ENCODE measurements at regions not wholly inside any gene's neighbourhood (a gene's known extent, or its start where the extent isn't known, plus 50 kb on each side); places are given as distances from the start of the nearest gene placed in this dataset.

DNA sequence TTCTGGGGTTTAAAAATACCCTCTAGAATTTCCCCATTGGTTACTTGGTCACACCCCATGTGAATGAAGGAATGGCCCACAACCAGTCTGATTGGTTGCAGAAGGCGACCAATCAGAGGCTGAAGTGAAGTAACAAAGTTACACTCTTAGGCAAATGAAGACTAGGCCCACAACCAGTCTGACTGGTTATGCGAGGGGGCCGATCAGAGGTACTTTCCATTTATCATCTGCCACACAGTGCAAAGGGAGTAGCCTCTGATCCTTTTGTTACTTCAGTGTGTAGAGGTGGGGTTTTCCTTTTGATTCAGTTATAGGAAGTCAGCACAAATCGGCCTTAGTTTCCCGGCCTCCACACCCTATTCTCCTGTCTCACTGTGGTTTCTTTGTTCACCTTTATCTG is 61.2 kb upstream of the SGK1 start:
- peak; percentile 74 for DNase-seq

DNA sequence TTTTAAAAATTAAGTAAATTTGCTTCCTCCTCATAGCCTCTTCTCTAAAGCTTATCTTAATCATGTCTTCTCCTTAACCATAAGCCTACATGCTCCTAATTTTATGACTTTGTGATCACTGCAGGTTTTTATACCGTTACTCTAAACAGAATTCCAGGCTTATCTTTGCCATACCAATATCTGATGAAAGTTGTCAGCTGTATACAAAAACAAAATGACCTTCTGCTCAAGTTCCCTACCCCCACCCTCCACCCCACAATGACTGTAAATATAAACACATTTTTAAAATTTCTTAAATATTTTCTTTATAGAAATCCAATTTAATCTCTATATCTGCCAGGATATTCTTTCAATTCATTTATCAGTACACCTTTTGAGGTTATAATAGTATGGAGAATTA is 60.5 kb upstream of the SGK1 start:
- no peak for DNase-seq

DNA sequence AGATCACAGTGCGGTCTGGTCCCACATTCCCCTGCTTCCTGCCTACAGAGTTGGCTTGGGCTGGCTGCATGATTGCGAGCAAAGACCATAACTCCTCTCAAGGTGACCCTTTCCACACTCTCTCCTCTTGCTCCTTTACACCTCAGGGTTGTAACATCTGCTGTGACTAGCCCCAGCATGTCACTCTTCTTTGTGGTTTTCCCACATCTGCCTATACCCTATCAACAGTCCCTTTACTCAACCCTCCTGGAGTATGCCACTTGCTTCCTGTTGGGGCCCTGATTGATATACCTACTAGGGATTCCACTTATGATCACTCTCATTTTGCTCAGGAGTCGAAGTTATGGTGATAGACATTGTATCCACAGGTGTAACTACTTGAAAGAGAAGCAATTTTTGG is 58.9 kb upstream of the SGK1 start:
- no peak for DNase-seq

DNA sequence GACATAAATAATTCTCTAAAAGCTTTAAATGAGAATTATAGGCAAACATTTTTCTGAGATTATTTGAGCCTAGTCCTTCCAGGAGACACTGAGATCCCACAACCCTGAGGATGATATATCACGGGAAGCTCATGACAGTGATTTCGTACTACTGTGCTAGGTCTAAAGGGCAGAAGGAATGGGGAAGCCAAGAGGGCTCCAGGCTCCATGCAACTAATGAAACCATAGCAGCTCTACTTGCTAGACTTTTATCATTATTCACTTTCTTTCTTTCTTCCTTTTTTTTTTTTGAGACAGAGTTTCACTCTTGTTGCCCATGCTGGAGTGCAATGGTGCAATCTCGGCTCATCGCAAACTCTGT is 57.3 kb upstream of the SGK1 start:
- no peak for DNase-seq

DNA sequence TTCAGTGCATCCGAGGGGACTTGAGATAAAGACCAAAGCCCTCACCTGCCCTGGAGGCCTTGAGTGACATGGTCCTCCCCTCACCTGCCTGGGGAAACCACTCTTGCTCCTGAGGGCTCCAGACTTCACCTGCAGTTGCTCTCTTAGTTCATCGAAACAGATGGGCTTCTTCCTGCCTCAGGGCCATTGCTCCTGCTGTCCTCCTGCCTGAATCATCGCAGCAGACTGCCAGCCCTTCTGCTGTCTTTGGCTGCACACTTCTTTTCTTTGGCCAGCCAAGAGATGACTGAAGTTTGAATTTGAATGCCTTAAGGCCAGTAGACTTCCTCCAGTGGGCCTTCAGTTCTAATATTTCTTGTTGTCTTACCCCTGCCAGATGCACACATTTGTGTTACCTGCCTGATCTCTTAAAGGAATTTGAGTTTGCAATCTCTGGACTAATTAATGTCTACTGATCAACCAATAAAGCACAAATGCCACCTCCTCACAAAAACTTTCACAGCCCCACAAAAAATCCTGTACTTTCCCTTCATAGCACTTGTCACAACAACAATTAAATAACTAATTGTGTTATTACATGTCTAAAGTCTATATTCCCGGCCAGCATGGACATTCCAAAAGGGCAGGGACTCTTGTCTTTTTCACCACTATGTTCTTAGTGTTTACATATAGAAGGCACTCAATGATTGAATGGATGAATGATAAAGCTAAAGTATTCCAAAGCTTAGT is 56.7 kb upstream of the SGK1 start:
- DNase-seq, result no peak

DNA sequence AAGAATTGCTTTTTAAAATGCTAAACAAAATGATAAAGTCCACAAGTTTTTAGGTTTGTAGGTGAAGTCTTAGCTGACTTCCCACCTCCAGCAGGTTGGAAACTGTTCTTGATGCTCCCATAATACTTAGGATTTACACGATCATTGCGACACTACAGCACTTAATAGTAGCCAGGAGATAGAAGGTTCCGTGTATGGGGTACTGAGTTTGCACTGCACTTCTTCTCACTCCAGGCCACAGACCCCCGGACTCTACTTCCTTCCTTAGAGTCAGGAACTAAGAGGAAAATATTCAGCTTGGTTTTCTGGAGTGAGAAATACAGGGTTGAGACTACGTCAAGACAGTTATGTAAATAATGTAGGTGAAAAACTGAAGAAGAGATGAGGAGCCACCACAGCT is 56.1 kb upstream of the SGK1 start:
- DNase-seq, result no peak

DNA sequence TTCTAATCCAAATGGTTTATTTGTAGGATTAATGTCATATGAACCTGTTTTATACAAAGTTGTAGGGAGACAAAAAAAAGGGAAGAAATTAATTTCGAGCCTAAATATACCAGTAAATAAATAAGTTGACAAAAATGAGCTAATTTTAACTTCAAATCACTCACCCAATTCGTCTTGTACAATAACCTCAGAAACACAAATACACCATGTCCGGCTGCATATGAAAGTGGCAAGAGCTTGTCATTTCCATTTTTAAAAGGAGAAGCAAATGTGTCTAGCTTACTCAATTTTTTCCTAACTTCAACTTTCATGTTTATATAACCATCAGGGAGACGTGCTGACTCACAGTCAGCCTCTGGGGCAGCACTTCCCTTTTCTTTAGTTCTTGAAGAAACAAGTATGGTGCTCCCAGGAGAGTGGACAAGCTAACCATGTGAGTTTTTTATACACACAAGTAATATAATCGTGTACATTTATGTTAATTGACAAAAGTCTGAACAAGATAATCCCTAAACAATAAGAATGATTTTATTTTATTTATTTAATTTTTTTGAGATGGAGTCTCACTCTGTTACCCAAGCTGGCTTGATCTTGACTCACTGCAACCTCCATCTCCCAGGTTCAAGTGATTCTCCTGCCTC is 55.5 kb upstream of the SGK1 start:
- DNase-seq, result no peak

DNA sequence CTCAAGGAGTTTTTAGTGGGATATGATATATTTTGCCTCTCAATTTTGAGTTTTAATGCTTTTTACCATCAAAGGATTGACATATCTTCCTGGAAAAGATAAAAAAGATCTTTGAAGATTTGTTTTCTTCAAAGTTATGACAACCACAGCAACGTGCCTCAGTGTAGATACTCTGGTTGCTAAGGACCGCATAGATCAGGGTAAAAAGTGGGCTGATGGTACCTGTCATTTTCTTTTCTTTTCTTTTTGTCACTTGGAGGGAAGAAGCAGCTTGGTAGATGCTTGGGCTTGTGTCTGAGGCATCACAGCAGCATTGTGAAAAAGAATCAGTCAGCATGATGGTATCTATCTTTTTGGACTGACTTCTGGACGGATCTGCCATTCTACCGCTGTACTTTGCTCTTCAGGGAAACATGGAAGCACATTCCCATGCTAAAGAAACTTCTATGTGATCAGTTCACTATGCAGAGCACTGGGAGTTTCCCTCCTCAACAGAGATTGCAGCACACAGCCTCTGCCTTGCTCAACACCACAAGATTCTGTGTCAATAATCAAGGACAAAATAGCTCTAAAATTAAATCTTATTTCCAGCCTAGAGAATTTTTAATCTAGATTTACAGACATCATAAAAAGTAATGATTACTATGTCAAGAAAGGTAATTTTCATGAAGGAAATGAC is 54.8 kb upstream of the SGK1 start:
- no peak for DNase-seq

DNA sequence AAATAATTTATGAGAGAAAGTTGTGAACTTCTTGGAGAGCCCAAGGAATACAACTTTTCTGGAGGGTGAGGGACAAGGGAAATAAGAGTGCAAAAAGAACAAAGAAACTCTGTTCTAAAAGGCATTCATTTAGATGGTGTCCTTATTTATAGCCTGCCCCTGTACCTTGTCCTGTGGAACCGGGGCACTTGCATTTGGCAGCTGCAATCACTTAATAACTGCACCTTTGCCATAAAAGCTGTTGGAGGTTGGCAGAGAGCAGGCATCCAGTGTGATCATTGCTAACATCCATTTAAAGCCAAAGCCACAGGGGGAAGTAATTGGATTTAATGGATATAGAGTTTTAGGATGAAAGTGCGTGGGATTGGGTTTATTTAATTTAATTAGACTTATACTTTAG is 50.8 kb upstream of the SGK1 start:
- DNase-seq, result no peak

All from NCI-H526 treated with DMSO at 0.1 percent for 48 hours (cell line).